NT2/D1 (cell line): ENCODE measurements at regions not wholly inside any gene's neighbourhood (a gene's known extent, or its start where the extent isn't known, plus 50 kb on each side); places are given as distances from the start of the nearest gene placed in this dataset.

ENCODE experiments used
- SUZ12 ChIP-seq: IDR thresholded peaks from 2 replicates; pipeline ENCODE4 v1.6.1; 2011; ENCODE audit not compliant: insufficient read length, insufficient read depth; ENCODE audit errors: extremely low read depth
- YY1 ChIP-seq: IDR thresholded peaks from 2 replicates; pipeline ENCODE4 v1.6.1; 2011; ENCODE audit not compliant: insufficient read length, insufficient read depth

- TF ChIP-seq YY1 (no peak), SUZ12 (no peak)
Measured at GRCh38 chr21:27683292-27683691, 716.4 kb upstream of the ADAMTS5 start.
